Neural cell (in vitro differentiated cells): ENCODE measurements at regions not wholly inside any gene's neighbourhood (a gene's known extent, or its start where the extent isn't known, plus 50 kb on each side); places are given as distances from the start of the nearest gene placed in this dataset.

Experiments
- POLR2AphosphoS5 ChIP-seq: IDR thresholded peaks from 2 replicates; pipeline ENCODE4 v1.6.1; 2012
- TF ChIP-seq, protein P1 (sequence below): fragments of 450-650 bp; IDR thresholded peaks from 2 replicates; pipeline ENCODE4 v1.5.1; 2014; ENCODE audit warnings: antibody characterized with exemption, mild to moderate bottlenecking, moderate library complexity; ENCODE audit not compliant: poor library complexity, severe bottlenecking

GRCh38 chr7:33823913-33824312, 81.4 kb upstream of the BMPER start:
- TF ChIP-seq, protein P1, sequence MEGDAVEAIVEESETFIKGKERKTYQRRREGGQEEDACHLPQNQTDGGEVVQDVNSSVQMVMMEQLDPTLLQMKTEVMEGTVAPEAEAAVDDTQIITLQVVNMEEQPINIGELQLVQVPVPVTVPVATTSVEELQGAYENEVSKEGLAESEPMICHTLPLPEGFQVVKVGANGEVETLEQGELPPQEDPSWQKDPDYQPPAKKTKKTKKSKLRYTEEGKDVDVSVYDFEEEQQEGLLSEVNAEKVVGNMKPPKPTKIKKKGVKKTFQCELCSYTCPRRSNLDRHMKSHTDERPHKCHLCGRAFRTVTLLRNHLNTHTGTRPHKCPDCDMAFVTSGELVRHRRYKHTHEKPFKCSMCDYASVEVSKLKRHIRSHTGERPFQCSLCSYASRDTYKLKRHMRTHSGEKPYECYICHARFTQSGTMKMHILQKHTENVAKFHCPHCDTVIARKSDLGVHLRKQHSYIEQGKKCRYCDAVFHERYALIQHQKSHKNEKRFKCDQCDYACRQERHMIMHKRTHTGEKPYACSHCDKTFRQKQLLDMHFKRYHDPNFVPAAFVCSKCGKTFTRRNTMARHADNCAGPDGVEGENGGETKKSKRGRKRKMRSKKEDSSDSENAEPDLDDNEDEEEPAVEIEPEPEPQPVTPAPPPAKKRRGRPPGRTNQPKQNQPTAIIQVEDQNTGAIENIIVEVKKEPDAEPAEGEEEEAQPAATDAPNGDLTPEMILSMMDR: no peak
- TF ChIP-seq POLR2AphosphoS5: no peak
